K562 (cell line): ENCODE measurements at regions not wholly inside any gene's neighbourhood (a gene's known extent, or its start where the extent isn't known, plus 50 kb on each side); places are given as distances from the start of the nearest gene placed in this dataset.

Source experiments
- ATAC-seq: fragments of 200-7000 bp; cut with Tn5 transposase; 3 replicates; pipeline ENCODE4 v1.9.1; 2020; ENCODE audit warnings: moderate library complexity
- BruUV-seq: library from RNA; stranded (reverse); fragments of 400-500 nt; replicated peaks from 2 replicates; lab custom pipeline; 2021; lab: Mats Ljungman, UMichigan
- CTCF ChIA-PET: fragments of 300-600 bp; formaldehyde crosslinking; extraction: SDS; loops from one replicate; lab custom pipeline; 2021; ENCODE audit warnings: low intra/inter-chr PET ratio; lab: Yijun Ruan, JAX
- POLR2A ChIA-PET: fragments of 300-600, 350-650 bp; sonication (Branson Sonifier 250); formaldehyde crosslinking; extraction: SDS; loops from one replicate; lab custom pipeline; 2021; ENCODE audit warnings: antibody characterized with exemption, inconsistent platforms; lab: Yijun Ruan, JAX
- DNase-seq, 4 experiments: peaks; one replicate each; pipeline versions ENCODE4 v3.0.0 to v3.0.0-alpha.2; 2011 to 2018; ENCODE audit warnings: low spot score in 3 of 4, mixed read lengths in 3 of 4; ENCODE audit errors: extremely low read depth in 1 of 4
- FAIRE-seq: peaks from 2 replicates; lab custom pipeline; 2011; peaks lifted over from hg19 to GRCh38; lab: Jason Lieb, UNC
- H2AFZ ChIP-seq: 2 replicates; pipeline ENCODE4 v1.6.0; 2011; ENCODE audit warnings: low read depth, low read length, control low read depth, inconsistent platforms
- H3K27ac ChIP-seq: fragments of 200-600 bp; 3 replicates; pipeline ENCODE4 v1.8.0; 2011; ENCODE audit warnings: low read depth, mild to moderate bottlenecking, control low read depth, inconsistent platforms, low read length, moderate library complexity, mixed read lengths; ENCODE audit errors: extremely low read depth
- H3K27me3 ChIP-seq, 2 experiments: fragments of 300-600 bp in 1 of 2; 2 replicates in 1 of 2; 3 replicates in 1 of 2; pipeline versions ENCODE4 v1.6.0 to v1.8.0; 2011; ENCODE audit warnings: inconsistent platforms in 2 of 2, low read length in 2 of 2, mild to moderate bottlenecking in 1 of 2, mixed read lengths in 1 of 2, moderate library complexity in 1 of 2; ENCODE audit not compliant: control insufficient read depth in 2 of 2, insufficient read depth in 2 of 2
- H3K36me3 ChIP-seq: fragments of 300-600 bp; 3 replicates; pipeline ENCODE4 v1.8.0; 2011; ENCODE audit warnings: mild to moderate bottlenecking, low read length, inconsistent platforms; ENCODE audit not compliant: control insufficient read depth, insufficient read depth
- H3K4me1 ChIP-seq, 2 experiments: fragments of 200-600 bp in 1 of 2; replicated peaks in 1 of 2; 2 replicates in 1 of 2; 3 replicates in 1 of 2; pipeline versions ENCODE4 v1.5.1 to v1.8.0; 2011; ENCODE audit warnings: inconsistent platforms in 2 of 2, low read length in 2 of 2, mild to moderate bottlenecking in 1 of 2, mixed read lengths in 1 of 2, moderate library complexity in 1 of 2; ENCODE audit not compliant: control insufficient read depth in 2 of 2, insufficient read depth in 2 of 2
- H3K4me2 ChIP-seq: 2 replicates; pipeline ENCODE4 v1.6.1; 2011; ENCODE audit warnings: low read length, control low read depth, inconsistent platforms, mixed read lengths; ENCODE audit not compliant: insufficient read depth
- H3K4me3 ChIP-seq: fragments of 200-600 bp; sonication (generic), shearing (Covaris generic); 2 replicates; pipeline ENCODE4 v1.5.1; 2016; ENCODE audit warnings: control low read depth, inconsistent platforms
- H3K79me2 ChIP-seq: fragments of 200-600 bp; 3 replicates; pipeline ENCODE4 v1.8.0; 2011; ENCODE audit warnings: low read length, inconsistent platforms; ENCODE audit not compliant: control insufficient read depth, insufficient read depth
- H3K9ac ChIP-seq, 2 experiments: 2 replicates each; pipeline versions ENCODE4 v1.6.0 to v1.6.1; 2011; ENCODE audit warnings: low read depth in 2 of 2, low read length in 2 of 2, control low read depth in 1 of 2, inconsistent platforms in 1 of 2, mild to moderate bottlenecking in 1 of 2, mixed read lengths in 1 of 2; ENCODE audit not compliant: insufficient read depth in 1 of 2
- H3K9me1 ChIP-seq: one replicate; pipeline ENCODE4 v1.6.0; 2011; ENCODE audit warnings: inconsistent platforms, mild to moderate bottlenecking, low read length, moderate library complexity; ENCODE audit not compliant: control insufficient read depth, insufficient read depth
- H3K9me3 ChIP-seq: replicated peaks from 2 replicates; pipeline ENCODE4 v1.5.1; 2011; ENCODE audit warnings: low read depth, low read length, inconsistent platforms; ENCODE audit not compliant: control insufficient read depth, insufficient read depth
- H4K20me1 ChIP-seq: replicated peaks from 2 replicates; pipeline ENCODE4 v1.6.1; 2011; ENCODE audit warnings: low read length, inconsistent platforms, mixed read lengths; ENCODE audit not compliant: control insufficient read depth, insufficient read depth
- EHMT2 ChIP-seq: fragments of 450-650 bp; IDR thresholded peaks from 2 replicates; pipeline ENCODE4 v1.6.1; 2018; ENCODE audit warnings: antibody characterized with exemption
- EP300 ChIP-seq: IDR thresholded peaks from 2 replicates; pipeline ENCODE4 v1.6.1; 2012; ENCODE audit warnings: low read length, improper control_type of control experiment
- FUS ChIP-seq: fragments of 200-400 bp; formaldehyde crosslinking; optimal IDR thresholded peaks from 2 replicates; pipeline ENCODE3; 2017; ENCODE audit warnings: low read depth, low read length
- HIVEP1 ChIP-seq: fragments of 250-450 bp; sonication (Bioruptor Pico); IDR thresholded peaks from 2 replicates; pipeline ENCODE4 v1.4.0; 2020; ENCODE audit warnings: mild to moderate bottlenecking
- MCM7 ChIP-seq, 2 experiments: fragments of 450-650 bp; IDR thresholded peaks; 2 replicates each; pipeline ENCODE4 v1.6.1; 2016 to 2018
- MTA3 ChIP-seq: fragments of 450-650 bp; formaldehyde crosslinking; IDR thresholded peaks from 2 replicates; pipeline ENCODE4 v1.6.1; 2017; ENCODE audit warnings: mild to moderate bottlenecking, borderline replicate concordance
- NELFE ChIP-seq: IDR thresholded peaks from 2 replicates; pipeline ENCODE4 v1.6.1; 2011; ENCODE audit warnings: mild to moderate bottlenecking; ENCODE audit not compliant: insufficient read depth, insufficient read length
- NFYB ChIP-seq: IDR thresholded peaks from 2 replicates; pipeline ENCODE4 v1.6.1; 2011; ENCODE audit warnings: mild to moderate bottlenecking, moderate library complexity; ENCODE audit not compliant: insufficient read length; ENCODE audit errors: extremely low read depth
- NONO ChIP-seq, 2 experiments: fragments of 200-400 bp in 1 of 2; fragments of 450-650 bp in 1 of 2; formaldehyde crosslinking in 1 of 2; IDR thresholded peaks; 2 replicates each; pipeline ENCODE4 v1.6.1; 2017; ENCODE audit warnings: low read depth in 2 of 2, mild to moderate bottlenecking in 2 of 2, moderate library complexity in 2 of 2, low read length in 1 of 2
- NR2F6 ChIP-seq: fragments of 450-650 bp; formaldehyde crosslinking; IDR thresholded peaks from 2 replicates; pipeline ENCODE4 v1.4.0; 2020; ENCODE audit warnings: mild to moderate bottlenecking
- PHB2 ChIP-seq: fragments of 450-650 bp; IDR thresholded peaks from 2 replicates; pipeline ENCODE4 v1.6.1; 2017; ENCODE audit warnings: low read depth
- SMARCC2 ChIP-seq: fragments of 450-650 bp; IDR thresholded peaks from 2 replicates; pipeline ENCODE4 v1.6.1; 2017; ENCODE audit warnings: antibody characterized with exemption, moderate library complexity, mild to moderate bottlenecking, low read depth
- YBX1 ChIP-seq: fragments of 450-650 bp; IDR thresholded peaks from 2 replicates; pipeline ENCODE4 v1.7.1; 2016; ENCODE audit warnings: mild to moderate bottlenecking
- ZKSCAN1 ChIP-seq: fragments of 150-350 bp; IDR thresholded peaks from 2 replicates; pipeline ENCODE4 v1.6.1; 2016; ENCODE audit warnings: low read depth, low read length
- ZNF24 ChIP-seq: fragments of 450-650 bp; IDR thresholded peaks from 2 replicates; pipeline ENCODE4 v1.6.1; 2016
- ZNF354B ChIP-seq: fragments of 250-450 bp; sonication (Bioruptor Pico); IDR thresholded peaks from 2 replicates; pipeline ENCODE4 v1.4.0; 2020
- ZNF778 ChIP-seq: fragments of 450-650 bp; formaldehyde crosslinking; IDR thresholded peaks from 2 replicates; pipeline ENCODE4 v1.4.0; 2020; ENCODE audit warnings: mild to moderate bottlenecking, moderate library complexity
- WGBS: fragments of 100-300 bp; shearing (Covaris generic); methylation state at CpG from one replicate; pipeline ENCODE4 v1.1.6; 2016; ENCODE audit warnings: low coverage, mixed read lengths; ENCODE audit not compliant: insufficient coverage; ENCODE audit errors: missing lambda C conversion rate; 5-methylcytosine and 5-hydroxymethylcytosine counted together
- in situ Hi-C: fragments of 300-500 bp; cut with MboI; formaldehyde crosslinking; loops from 4 replicates; pipeline ENCODE4 v1.15.0; 2018; ENCODE audit warnings: inconsistent platforms, mixed read lengths
- intact Hi-C: fragments of 100-400 bp; cut with micrococcal nuclease; formaldehyde crosslinking; loops from 2 replicates; pipeline ENCODE4 v1.14.2; 2022
- TF ChIP-seq, protein P1 (sequence below): fragments of 450-650 bp; formaldehyde crosslinking; IDR thresholded peaks from 2 replicates; pipeline ENCODE4 v1.4.0; 2020; ENCODE audit warnings: mild to moderate bottlenecking, moderate library complexity

DNA sequence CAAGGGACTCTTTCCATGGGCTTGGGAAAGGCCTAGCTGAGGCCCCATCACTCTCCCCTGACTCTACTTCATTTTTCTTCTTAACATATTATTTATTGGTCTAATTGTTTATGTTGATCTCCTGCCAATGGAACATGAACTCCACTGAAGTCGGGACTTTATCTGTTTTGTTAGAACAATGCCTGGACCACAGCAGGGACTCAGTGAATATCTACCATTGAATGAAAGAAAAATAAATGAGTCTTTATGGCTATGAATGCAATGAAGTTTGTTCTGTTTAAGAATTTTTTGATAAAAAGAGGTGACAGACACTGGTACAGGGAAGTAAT, 112.3 kb downstream of the ADAMTS15 start:
- H2AFZ ChIP-seq: no peak overlapping the region
- ChIA-PET POLR2A (no interaction called here), CTCF (no interaction called here)
- BruUV-seq: no TSS peak
- no peaks in the 10 kb centered on the region for H3K9me1 ChIP-seq
- H3K4me3 ChIP-seq: no peak overlapping the region
- H3K79me2 ChIP-seq: no peaks in the 10 kb centered on the region
- no peak overlapping the region for H3K27ac ChIP-seq
- DNase-seq (no peak), ATAC-seq (no peak), FAIRE-seq (no peak)
- no peak overlapping the region for H3K9ac ChIP-seq
- intact Hi-C loops (no loop called here), in situ Hi-C loops (no loop called here)
- 0% methylated on average over 1 of the region's 1 CpG for WGBS
- H4K20me1 ChIP-seq: no peaks in the 10 kb centered on the region; the same call in 1 of the 2 replicates
- peaks cover 0 to 13% of the 10 kb centered on the region in 2 experiments; a peak in 1 of 5 replicates for H3K27me3 ChIP-seq
- no peaks in the 10 kb centered on the region; a peak in 1 of 5 replicates for H3K4me1 ChIP-seq
- TF ChIP-seq NELFE (no peak), NFYB (no peak), FUS (no peak), EHMT2 (no peak), EP300 (no peak), MTA3 (no peak), ZKSCAN1 (no peak), MCM7 (IDR thresholded peaks at IDR 0.05) (no peak), HIVEP1 (CRISPR knock-in tag) (no peak), NONO (IDR thresholded peaks at IDR 0.05; ENCODE audit: low read depth in 2 of 2, low read length in 1 of 2) (no peak), ZNF778 (CRISPR knock-in tag) (no peak), ZNF354B (no peak), PHB2 (no peak), YBX1 (no peak), NR2F6 (CRISPR knock-in tag) (no peak), SMARCC2 (no peak), ZNF24 (no peak)
- TF ChIP-seq, protein P1, sequence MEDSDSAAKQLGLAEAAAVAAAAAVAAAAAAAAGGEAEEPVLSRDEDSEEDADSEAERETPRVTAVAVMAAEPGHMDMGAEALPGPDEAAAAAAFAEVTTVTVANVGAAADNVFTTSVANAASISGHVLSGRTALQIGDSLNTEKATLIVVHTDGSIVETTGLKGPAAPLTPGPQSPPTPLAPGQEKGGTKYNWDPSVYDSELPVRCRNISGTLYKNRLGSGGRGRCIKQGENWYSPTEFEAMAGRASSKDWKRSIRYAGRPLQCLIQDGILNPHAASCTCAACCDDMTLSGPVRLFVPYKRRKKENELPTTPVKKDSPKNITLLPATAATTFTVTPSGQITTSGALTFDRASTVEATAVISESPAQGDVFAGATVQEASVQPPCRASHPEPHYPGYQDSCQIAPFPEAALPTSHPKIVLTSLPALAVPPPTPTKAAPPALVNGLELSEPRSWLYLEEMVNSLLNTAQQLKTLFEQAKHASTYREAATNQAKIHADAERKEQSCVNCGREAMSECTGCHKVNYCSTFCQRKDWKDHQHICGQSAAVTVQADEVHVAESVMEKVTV: no peak
- H3K9me3 ChIP-seq: no peaks in the 10 kb centered on the region
- H3K4me2 ChIP-seq: no peak overlapping the region
- H3K36me3 ChIP-seq: no peaks in the 10 kb centered on the region
